Memory B cell (primary cell): ENCODE measurements at regions not wholly inside any gene's neighbourhood (a gene's known extent, or its start where the extent isn't known, plus 50 kb on each side); places are given as distances from the start of the nearest gene placed in this dataset.

Experiments used
- ATAC-seq: fragments of 150-1000 bp; cut with Tn5 transposase; 2 replicates; pipeline ENCODE4 v1.10.0; 2021; ENCODE audit warnings: low read depth, mild to moderate bottlenecking, moderate library complexity
- DNase-seq, 2 donors: peaks; one replicate each; pipeline ENCODE4 v3.0.0; 2022; ENCODE audit warnings: low spot score in 2 of 2
- H3K27ac Mint-ChIP-seq: one replicate; pipeline ENCODE4 v1.8.0; 2022; ENCODE audit warnings: mild to moderate bottlenecking, moderate library complexity, mixed read lengths
- H3K27me3 Mint-ChIP-seq: one replicate; pipeline ENCODE4 v1.8.0; 2022; ENCODE audit warnings: mixed read lengths
- H3K36me3 Mint-ChIP-seq: one replicate; pipeline ENCODE4 v1.8.0; 2022; ENCODE audit warnings: mild to moderate bottlenecking, mixed read lengths
- H3K4me1 Mint-ChIP-seq: one replicate; pipeline ENCODE4 v1.8.0; 2022; ENCODE audit warnings: mixed read lengths
- H3K4me3 Mint-ChIP-seq: one replicate; pipeline ENCODE4 v1.8.0; 2022; ENCODE audit warnings: mild to moderate bottlenecking, moderate library complexity, mixed read lengths
- H3K9me3 Mint-ChIP-seq: one replicate; pipeline ENCODE4 v1.8.0; 2022; ENCODE audit warnings: mixed read lengths

DNA sequence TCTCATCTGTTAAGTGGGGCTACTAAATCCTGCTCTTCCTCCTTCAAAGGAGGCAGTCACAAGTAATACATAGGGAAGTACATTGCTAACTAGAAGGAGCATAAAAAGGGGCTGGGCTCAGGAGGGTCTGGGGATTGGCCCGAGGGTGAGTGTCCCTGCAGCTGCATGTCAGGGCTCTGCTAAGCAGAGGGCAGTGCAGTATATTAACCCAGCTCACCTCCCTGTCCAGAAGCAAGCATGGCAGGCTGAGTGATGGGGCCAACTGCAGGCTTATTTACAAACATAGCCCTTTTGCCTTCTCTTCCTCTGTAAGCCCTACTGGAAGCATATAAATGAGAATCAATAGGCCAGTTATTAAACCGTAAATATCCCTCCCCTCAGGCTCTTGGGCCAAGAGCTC is 143.2 kb upstream of the PCBD1 start:
- H3K27me3 Mint-ChIP-seq: peaks cover 12% of the 10 kb centered on the region
- H3K27ac Mint-ChIP-seq: no peak overlapping the region
- DNase-seq (no peak), ATAC-seq (no peak)
- H3K4me1 Mint-ChIP-seq: peaks cover 3% of the 10 kb centered on the region
- no peaks in the 10 kb centered on the region for H3K36me3 Mint-ChIP-seq
- no peak overlapping the region for H3K4me3 Mint-ChIP-seq
- peaks cover 3% of the 10 kb centered on the region for H3K9me3 Mint-ChIP-seq

GRCh38 chr10:71032887-71033286 is 144.5 kb upstream of the PCBD1 start:
- H3K9me3 Mint-ChIP-seq: peaks cover 3% of the 10 kb centered on the region
- ATAC-seq (no peak), DNase-seq (no peak)
- H3K36me3 Mint-ChIP-seq: no peaks in the 10 kb centered on the region
- H3K4me3 Mint-ChIP-seq: no peak overlapping the region
- H3K27ac Mint-ChIP-seq: no peak overlapping the region
- peaks cover 6% of the 10 kb centered on the region for H3K27me3 Mint-ChIP-seq
- peaks cover 3% of the 10 kb centered on the region for H3K4me1 Mint-ChIP-seq

DNA sequence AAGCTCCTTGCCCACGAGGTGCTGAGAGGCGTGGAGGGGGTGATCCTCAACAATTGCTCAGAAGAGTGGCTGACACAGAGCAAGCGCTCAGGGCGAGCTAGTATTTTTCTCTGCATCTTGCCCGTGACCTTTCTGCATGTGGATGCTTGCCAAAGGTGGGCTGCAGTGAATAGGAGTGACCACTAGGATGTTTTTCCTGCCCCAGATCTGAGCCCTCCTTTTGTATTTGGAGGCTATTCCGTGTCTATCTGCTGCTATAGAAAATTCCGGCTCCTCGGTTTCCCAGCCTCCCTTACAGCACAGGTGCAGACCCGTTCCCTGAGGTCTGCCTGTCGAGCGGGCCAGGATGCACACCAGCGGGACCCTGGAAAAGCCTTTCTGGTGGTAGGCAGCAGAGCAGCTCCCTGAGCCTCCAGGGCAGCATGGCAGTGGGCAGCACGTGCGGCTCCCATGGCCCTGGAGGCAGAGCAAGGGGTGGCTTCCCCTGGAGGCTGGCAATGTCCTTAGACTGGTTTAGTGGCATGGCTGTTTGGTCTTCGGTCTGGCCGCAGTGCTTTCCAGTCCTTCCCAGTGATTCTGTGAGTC is 145.1 kb upstream of the PCBD1 start:
- H3K4me3 Mint-ChIP-seq: no peak overlapping the region
- no peak for ATAC-seq
- H3K27ac Mint-ChIP-seq: no peak overlapping the region
- no peaks in the 10 kb centered on the region for H3K36me3 Mint-ChIP-seq
- peaks cover 3% of the 10 kb centered on the region for H3K9me3 Mint-ChIP-seq
- no peak for DNase-seq
- H3K27me3 Mint-ChIP-seq: peaks cover 6% of the 10 kb centered on the region
- H3K4me1 Mint-ChIP-seq: peaks cover 3% of the 10 kb centered on the region

DNA sequence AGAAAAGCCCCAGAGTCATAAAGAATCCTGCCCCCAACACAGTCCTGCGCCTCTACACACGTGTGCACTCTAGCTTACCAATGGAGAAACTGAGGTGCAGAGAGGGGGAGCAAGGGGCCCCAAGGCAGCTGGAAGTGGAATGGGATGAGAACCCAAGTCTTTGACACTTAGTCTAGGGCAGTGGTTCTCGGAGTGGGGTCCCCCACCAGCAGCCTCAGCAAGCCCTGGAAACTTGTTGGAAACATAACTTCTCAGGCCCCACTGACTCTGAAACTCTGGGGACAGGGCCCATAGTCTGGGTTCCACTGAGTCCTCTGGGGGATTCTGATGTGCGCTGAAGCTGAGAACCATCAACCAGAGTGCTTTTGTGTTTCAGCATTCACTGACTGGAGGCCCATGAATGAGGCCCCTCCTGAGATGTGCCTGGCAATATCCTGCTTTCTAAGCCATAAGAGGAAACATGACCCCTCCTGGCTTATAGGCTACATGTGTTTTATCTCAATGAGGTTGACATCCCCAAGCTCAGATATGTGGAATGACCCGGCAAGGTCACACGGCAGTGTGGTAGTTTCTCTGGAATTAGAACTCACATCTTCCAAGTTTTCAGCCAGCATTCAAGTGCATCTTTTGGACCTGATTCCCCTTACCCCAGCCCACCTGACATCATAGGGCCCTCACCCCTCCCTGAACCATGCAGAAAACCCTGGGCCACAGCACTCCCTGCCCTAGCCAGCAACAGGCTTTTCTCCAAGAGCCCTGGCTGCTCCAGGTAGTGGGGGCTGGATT is 147.3 kb upstream of the PCBD1 start:
- peaks cover 4% of the 10 kb centered on the region for H3K4me1 Mint-ChIP-seq
- H3K4me3 Mint-ChIP-seq: no peak overlapping the region
- peaks cover 3% of the 10 kb centered on the region for H3K9me3 Mint-ChIP-seq
- DNase-seq (no peak), ATAC-seq (no peak)
- no peak overlapping the region for H3K27ac Mint-ChIP-seq
- no peaks in the 10 kb centered on the region for H3K36me3 Mint-ChIP-seq
- H3K27me3 Mint-ChIP-seq: peaks cover 10% of the 10 kb centered on the region

DNA sequence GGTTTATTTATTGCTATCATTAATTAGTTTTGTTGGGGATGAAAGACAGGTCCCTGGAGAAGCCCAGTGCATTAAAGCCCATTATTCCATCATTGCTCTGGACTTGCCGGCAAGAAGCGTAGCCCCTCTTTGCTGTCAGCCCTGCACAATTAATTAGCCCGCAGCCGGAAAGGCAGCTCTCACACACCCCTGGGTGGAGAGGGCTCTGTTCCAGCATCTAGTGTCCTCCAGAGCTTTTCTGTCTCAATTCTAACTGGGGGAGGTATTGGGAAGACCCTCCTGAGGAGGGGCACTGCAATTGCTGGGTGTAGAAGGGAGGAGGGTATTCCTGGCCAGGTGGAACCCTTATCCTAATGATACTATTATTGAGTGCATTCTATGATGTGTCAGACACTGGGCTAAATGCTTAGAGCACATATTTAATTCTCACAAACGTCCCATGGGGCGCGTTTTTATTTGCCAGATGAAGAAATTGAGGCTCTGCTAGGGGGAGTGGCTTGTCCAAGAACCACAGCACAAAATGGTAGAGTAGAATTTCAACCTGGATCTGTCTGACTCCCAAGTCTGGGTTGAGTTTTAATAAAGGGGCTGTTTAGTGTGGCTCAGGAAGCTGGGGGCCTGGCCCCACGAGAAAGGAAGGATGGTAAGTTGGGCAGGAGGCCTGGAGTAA is 148.1 kb upstream of the PCBD1 start:
- no peaks in the 10 kb centered on the region for H3K36me3 Mint-ChIP-seq
- H3K4me1 Mint-ChIP-seq: peaks cover 6% of the 10 kb centered on the region
- peaks cover 10% of the 10 kb centered on the region for H3K27me3 Mint-ChIP-seq
- ATAC-seq (no peak), DNase-seq (no peak)
- H3K9me3 Mint-ChIP-seq: peaks cover 3% of the 10 kb centered on the region
- H3K4me3 Mint-ChIP-seq: no peak overlapping the region
- no peak overlapping the region for H3K27ac Mint-ChIP-seq

- no peak overlapping the region for H3K27ac Mint-ChIP-seq
- H3K36me3 Mint-ChIP-seq: no peaks in the 10 kb centered on the region
- DNase-seq: no peak
- H3K9me3 Mint-ChIP-seq: no peaks in the 10 kb centered on the region
- no peak overlapping the region for H3K4me3 Mint-ChIP-seq
- H3K27me3 Mint-ChIP-seq: peaks cover 6% of the 10 kb centered on the region
- H3K4me1 Mint-ChIP-seq: peaks cover 2% of the 10 kb centered on the region
- no peak for ATAC-seq
Measured at GRCh38 chr10:71038091-71038633, 149.8 kb upstream of the PCBD1 start.

DNA sequence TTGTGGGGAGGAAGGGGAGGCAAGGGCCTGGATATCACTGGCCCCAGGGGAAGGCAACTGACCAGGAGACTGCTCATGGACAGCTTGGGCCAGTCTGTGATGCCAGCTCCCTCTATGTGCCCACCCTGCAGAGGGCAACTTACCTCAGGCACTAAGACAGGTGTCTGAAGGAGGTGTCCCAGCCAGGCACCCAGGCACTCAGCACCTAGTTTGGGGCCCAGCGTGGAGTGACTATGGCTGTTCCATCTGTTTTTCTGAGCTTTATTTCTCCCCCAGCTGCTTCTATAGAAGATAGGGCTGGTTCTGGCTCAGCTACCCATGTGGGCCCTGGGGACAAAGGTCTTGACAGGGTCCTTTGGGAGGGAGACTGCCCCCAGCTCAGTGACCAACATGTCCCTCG is 150.6 kb upstream of the PCBD1 start:
- no peaks in the 10 kb centered on the region for H3K9me3 Mint-ChIP-seq
- no peak for ATAC-seq
- peaks cover 6% of the 10 kb centered on the region for H3K27me3 Mint-ChIP-seq
- no peak for DNase-seq
- H3K27ac Mint-ChIP-seq: no peak overlapping the region
- H3K36me3 Mint-ChIP-seq: no peaks in the 10 kb centered on the region
- no peak overlapping the region for H3K4me3 Mint-ChIP-seq
- H3K4me1 Mint-ChIP-seq: peaks cover 2% of the 10 kb centered on the region

- H3K4me1 Mint-ChIP-seq: peaks cover 2% of the 10 kb centered on the region
- DNase-seq (no peak), ATAC-seq (no peak)
- H3K27me3 Mint-ChIP-seq: peaks cover 6% of the 10 kb centered on the region
- H3K27ac Mint-ChIP-seq: no peak overlapping the region
- H3K36me3 Mint-ChIP-seq: no peaks in the 10 kb centered on the region
- no peaks in the 10 kb centered on the region for H3K9me3 Mint-ChIP-seq
- H3K4me3 Mint-ChIP-seq: no peak overlapping the region
Measured at GRCh38 chr10:71039551-71039950, 151.2 kb upstream of the PCBD1 start.

GRCh38 chr10:71040343-71040742 is 152.0 kb upstream of the PCBD1 start:
- H3K27ac Mint-ChIP-seq: no peak overlapping the region
- ATAC-seq (no peak), DNase-seq (no peak)
- H3K4me3 Mint-ChIP-seq: no peak overlapping the region
- peaks cover 8% of the 10 kb centered on the region for H3K27me3 Mint-ChIP-seq
- H3K9me3 Mint-ChIP-seq: no peaks in the 10 kb centered on the region
- H3K4me1 Mint-ChIP-seq: peaks cover 2% of the 10 kb centered on the region
- no peaks in the 10 kb centered on the region for H3K36me3 Mint-ChIP-seq

DNA sequence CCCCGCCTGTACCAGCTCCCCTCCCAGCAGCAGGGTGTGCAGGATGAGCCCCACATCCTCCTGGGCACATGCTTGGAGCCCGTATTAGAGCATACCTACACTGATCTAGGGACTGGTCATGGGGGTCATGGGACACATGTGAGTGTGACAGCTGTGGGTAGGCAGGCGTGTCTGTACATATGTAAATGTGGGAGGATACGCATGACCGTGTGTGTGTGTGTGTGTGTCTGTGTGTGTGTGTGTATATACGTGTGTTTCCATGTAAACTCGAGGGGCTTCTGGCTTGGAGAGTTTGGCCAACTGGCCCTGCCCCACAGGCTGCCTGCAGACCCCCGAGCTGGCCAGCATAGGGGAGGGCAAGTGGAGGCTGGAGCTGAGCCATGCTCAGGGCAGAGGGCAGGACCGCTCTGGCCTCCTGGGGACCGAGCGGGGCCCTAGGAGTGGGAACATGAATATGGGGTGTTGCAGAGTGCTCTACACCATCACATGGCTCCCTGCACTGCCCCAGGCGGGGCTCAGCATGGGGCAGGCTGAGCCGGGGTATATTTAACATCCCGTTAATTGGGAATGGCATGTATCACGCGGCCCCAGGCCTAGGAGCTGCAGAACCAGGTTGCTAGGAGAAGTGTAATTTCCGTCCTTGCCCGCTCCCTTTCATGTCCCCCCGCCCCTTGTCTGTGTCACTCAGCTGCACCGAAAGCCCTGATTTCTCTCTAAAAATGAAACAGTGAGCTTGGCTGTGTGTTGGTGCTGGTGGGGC is 152.7 kb upstream of the PCBD1 start:
- ATAC-seq: no peak
- no peak overlapping the region for H3K4me3 Mint-ChIP-seq

DNA sequence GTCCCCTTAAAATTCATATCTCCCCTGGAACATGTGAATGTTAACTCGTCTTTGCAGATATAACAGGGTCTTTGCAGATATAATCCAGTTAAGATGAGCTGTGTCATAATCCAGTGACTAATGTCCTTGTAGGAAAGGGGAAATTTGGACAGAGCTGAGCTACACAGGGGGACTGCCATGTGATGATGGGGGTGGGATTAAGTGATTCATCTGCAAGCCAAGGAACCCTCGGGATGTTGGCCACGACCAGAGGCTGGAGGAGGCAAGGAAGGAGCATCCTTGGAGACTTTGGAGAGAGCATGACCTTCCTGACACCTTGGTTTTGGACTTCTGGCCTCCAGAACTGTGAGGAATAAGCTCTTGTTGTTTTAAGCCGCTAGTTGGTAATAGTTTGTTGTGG is 153.9 kb upstream of the PCBD1 start:
- H3K9me3 Mint-ChIP-seq: no peaks in the 10 kb centered on the region
- H3K27ac Mint-ChIP-seq: no peak overlapping the region
- H3K27me3 Mint-ChIP-seq: peaks cover 13% of the 10 kb centered on the region
- H3K36me3 Mint-ChIP-seq: no peaks in the 10 kb centered on the region
- DNase-seq: no peak
- H3K4me1 Mint-ChIP-seq: peaks cover 2% of the 10 kb centered on the region
- no peak for ATAC-seq
- H3K4me3 Mint-ChIP-seq: no peak overlapping the region

More for the DNA sequence above, 152.7 kb upstream of the PCBD1 start:
- H3K9me3 Mint-ChIP-seq: no peaks in the 10 kb centered on the region
- peaks cover 2% of the 10 kb centered on the region for H3K4me1 Mint-ChIP-seq
- no peak for DNase-seq
- no peaks in the 10 kb centered on the region for H3K36me3 Mint-ChIP-seq
- H3K27ac Mint-ChIP-seq: no peak overlapping the region
- H3K27me3 Mint-ChIP-seq: peaks cover 8% of the 10 kb centered on the region

- Mint-ChIP-seq H3K4me1 (peaks cover 2% of the 10 kb centered on the region), H3K4me3 (no peak overlapping the region), H3K36me3 (no peaks in the 10 kb centered on the region), H3K27ac (no peak overlapping the region), H3K27me3 (peaks cover 14% of the 10 kb centered on the region), H3K9me3 (no peaks in the 10 kb centered on the region)
- ATAC-seq: no peak
- DNase-seq: no peak
Measured at GRCh38 chr10:71042699-71043098, 154.3 kb upstream of the PCBD1 start.

DNA sequence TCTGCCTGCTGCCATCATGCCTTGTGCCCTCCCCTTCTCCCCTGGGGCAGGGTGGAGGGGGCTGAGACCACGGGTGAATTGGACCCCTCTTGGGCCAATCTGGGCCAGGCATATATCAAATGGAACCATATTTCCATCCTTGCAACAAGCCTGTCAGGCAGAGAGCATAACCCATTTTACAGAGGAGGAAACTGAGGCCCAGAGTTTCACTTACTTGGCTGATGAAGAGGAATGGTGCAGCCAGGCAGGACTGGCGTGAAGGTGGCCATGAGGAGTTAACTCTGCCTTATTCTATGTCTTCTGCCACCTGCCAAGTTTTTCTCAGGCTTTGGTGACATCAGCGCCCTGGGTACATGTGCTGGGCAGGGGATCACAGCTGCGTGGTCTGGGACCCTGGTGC is 155.5 kb upstream of the PCBD1 start:
- no peaks in the 10 kb centered on the region for H3K36me3 Mint-ChIP-seq
- peaks cover 17% of the 10 kb centered on the region for H3K27me3 Mint-ChIP-seq
- no peaks in the 10 kb centered on the region for H3K9me3 Mint-ChIP-seq
- ATAC-seq (no peak), DNase-seq (no peak)
- H3K27ac Mint-ChIP-seq: no peak overlapping the region
- H3K4me3 Mint-ChIP-seq: no peak overlapping the region
- H3K4me1 Mint-ChIP-seq: peaks cover 2% of the 10 kb centered on the region

DNA sequence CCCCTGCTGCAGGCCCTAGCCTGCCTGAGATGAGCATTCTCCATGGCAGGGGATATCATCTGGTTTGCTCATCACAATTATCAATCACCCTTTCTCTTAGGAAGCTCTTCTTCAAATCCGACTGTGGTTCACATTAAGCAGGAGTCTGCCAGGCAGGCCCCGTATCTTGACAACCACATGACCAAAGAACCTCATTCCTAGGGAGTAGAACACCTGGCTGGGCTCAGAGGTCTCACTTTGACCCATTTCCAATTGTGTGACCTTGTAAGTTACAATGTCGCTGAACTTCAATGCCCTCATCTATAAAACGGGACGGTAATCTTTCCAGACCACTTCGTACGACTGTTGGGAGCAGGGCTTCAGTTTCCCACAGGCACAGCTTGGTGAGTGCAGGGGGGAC is 156.4 kb upstream of the PCBD1 start:
- Mint-ChIP-seq H3K9me3 (no peaks in the 10 kb centered on the region), H3K4me3 (no peak overlapping the region), H3K36me3 (no peaks in the 10 kb centered on the region), H3K27ac (no peak overlapping the region), H3K27me3 (peaks cover 20% of the 10 kb centered on the region), H3K4me1 (peaks cover 2% of the 10 kb centered on the region)
- DNase-seq: no peak
- no peak for ATAC-seq
